Thoracic aorta (tissue), 2 donors: ENCODE measurements at regions not wholly inside any gene's neighbourhood (a gene's known extent, or its start where the extent isn't known, plus 50 kb on each side); places are given as distances from the start of the nearest gene placed in this dataset.

Source experiments
- ATAC-seq: fragments of 150-250 bp; one replicate; pipeline ENCODE4 v1.8.0; 2017; ENCODE audit warnings: low read depth; ENCODE audit not compliant: insufficient number of reproducible peaks, low FRiP score
- DNase-seq: peaks from one replicate; pipeline ENCODE4 v3.0.0-alpha.2; 2020; ENCODE audit warnings: low spot score
- H3K27ac ChIP-seq, 2 donors: fragments of 200-600 bp; sonication (generic); 1 replicate in 1 of 2; 2 replicates in 1 of 2; pipeline ENCODE4 v1.5.1; 2016; ENCODE audit warnings: mild to moderate bottlenecking in 2 of 2, moderate library complexity in 2 of 2
- H3K27me3 ChIP-seq: fragments of 200-600 bp; sonication (generic); replicated peaks from 2 replicates; pipeline ENCODE4 v1.6.0; 2016; ENCODE audit warnings: mild to moderate bottlenecking; ENCODE audit not compliant: insufficient read depth
- H3K36me3 ChIP-seq: fragments of 200-600 bp; sonication (generic); one replicate; pipeline ENCODE4 v1.5.1; 2016
- H3K4me1 ChIP-seq, 2 donors: fragments of 200-600 bp; sonication (generic); 1 replicate in 1 of 2; 2 replicates in 1 of 2; pipeline versions ENCODE4 v1.5.1 to v1.6.0; 2016; ENCODE audit warnings: low read depth in 2 of 2, mild to moderate bottlenecking in 1 of 2; ENCODE audit not compliant: control insufficient read depth in 1 of 2
- H3K4me3 ChIP-seq: fragments of 200-600 bp; sonication (generic); 2 replicates; pipeline ENCODE4 v1.5.1; 2016; ENCODE audit warnings: mild to moderate bottlenecking
- H3K9me3 ChIP-seq: fragments of 200-600 bp; sonication (generic); 2 replicates; pipeline ENCODE4 v1.5.1; 2016
- TF ChIP-seq, protein P1 (sequence below): fragments of 200-600 bp; sonication (generic); IDR thresholded peaks from one replicate; pipeline ENCODE4 v1.5.1; 2019; ENCODE audit warnings: antibody characterized with exemption

DNA sequence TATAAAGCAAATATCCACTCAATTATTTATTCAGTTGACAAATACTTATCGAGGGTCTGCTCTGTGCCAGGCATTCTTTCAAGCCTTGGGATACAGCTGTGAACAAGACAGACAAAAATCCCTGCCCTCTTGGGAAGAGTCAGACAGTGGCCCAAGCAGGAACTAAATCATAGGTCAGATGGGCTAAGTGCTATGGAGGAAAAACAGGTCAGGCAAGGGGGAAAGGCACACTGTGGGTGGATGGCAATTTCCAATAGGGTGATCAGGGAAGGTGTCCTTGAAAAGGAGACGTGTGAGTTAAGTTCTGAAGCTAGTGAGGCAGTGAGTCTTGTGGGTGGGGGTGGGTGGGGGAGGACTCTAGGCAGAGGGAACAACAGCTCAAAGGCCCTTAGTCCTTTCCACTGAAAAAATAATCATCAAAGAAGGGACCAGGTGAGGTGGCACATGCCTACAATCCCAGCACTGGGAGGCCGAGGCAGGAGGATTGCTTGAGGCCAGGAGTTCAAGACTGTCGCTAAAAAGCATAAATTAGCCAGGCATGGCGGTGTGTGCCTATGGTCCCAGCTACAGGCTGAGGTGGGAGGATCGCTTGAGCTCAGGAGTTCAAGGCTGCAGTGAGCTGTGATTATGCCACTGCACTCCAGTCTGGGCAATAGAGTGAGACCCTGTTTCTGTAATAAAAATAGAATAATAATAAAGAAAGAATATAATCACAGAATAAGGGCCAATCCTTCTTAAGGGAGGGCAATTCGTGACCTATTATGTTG is 95.2 kb upstream of the CPEB4 start:
- Histone ChIP-seq H3K36me3 (no peaks in the 10 kb centered on the region), H3K9me3 (no peaks in the 10 kb centered on the region), H3K27ac (no peak overlapping the region), H3K4me1 (peaks cover 0 to 6% of the 10 kb centered on the region in 2 donors), H3K4me3 (no peak overlapping the region), H3K27me3 (no peaks in the 10 kb centered on the region)
- TF ChIP-seq, protein P1, sequence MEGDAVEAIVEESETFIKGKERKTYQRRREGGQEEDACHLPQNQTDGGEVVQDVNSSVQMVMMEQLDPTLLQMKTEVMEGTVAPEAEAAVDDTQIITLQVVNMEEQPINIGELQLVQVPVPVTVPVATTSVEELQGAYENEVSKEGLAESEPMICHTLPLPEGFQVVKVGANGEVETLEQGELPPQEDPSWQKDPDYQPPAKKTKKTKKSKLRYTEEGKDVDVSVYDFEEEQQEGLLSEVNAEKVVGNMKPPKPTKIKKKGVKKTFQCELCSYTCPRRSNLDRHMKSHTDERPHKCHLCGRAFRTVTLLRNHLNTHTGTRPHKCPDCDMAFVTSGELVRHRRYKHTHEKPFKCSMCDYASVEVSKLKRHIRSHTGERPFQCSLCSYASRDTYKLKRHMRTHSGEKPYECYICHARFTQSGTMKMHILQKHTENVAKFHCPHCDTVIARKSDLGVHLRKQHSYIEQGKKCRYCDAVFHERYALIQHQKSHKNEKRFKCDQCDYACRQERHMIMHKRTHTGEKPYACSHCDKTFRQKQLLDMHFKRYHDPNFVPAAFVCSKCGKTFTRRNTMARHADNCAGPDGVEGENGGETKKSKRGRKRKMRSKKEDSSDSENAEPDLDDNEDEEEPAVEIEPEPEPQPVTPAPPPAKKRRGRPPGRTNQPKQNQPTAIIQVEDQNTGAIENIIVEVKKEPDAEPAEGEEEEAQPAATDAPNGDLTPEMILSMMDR = no peak
- ATAC-seq = no peak
- no peak for DNase-seq

GRCh38 chr5:173793648-173794548 is 94.3 kb upstream of the CPEB4 start:
- no peaks in the 10 kb centered on the region for H3K36me3 ChIP-seq
- H3K4me1 ChIP-seq = peaks cover 0 to 6% of the 10 kb centered on the region in 2 donors
- H3K27ac ChIP-seq = no peak overlapping the region
- H3K9me3 ChIP-seq = no peaks in the 10 kb centered on the region
- ATAC-seq (no peak), DNase-seq (no peak)
- H3K4me3 ChIP-seq = no peak overlapping the region
- H3K27me3 ChIP-seq = no peaks in the 10 kb centered on the region
- TF ChIP-seq, protein P1 = no peak

DNA sequence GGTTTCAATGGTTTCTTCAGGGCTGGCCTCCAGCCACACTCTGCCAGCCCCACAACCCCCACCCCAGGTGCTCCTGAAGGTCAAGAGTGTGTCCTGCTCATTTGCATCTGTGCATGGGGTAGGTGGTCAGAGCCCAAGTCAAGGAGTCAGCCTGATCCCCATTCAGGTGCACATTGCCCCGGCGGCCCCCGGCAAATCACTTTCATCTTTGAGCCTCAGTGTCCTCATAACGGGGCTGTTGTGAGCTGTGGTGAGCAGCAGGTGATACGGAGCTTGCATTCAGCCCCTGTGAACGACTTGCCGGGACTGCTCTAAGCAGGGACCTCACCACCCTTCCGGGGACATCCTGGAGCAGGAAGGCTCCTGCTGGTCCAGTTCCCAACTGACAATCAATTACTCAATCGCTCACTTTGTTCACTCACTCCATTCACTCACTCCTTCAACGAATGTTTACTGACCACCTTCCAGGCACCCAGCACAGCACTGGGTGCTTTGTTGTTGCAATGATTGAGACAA is 93.2 kb upstream of the CPEB4 start:
- TF ChIP-seq, protein P1 = no peak
- Histone ChIP-seq H3K27ac (no peak overlapping the region), H3K4me1 (peaks cover 0 to 6% of the 10 kb centered on the region in 2 donors), H3K27me3 (no peaks in the 10 kb centered on the region), H3K36me3 (no peaks in the 10 kb centered on the region), H3K4me3 (no peak overlapping the region), H3K9me3 (no peaks in the 10 kb centered on the region)
- ATAC-seq = no peak
- no peak for DNase-seq

- peaks cover 0 to 3% of the 10 kb centered on the region in 2 donors for H3K4me1 ChIP-seq
- H3K27me3 ChIP-seq = no peaks in the 10 kb centered on the region
- no peak overlapping the region for H3K4me3 ChIP-seq
- ATAC-seq (no peak), DNase-seq (no peak)
- H3K9me3 ChIP-seq = no peaks in the 10 kb centered on the region
- TF ChIP-seq, protein P1 = no peak
- no peaks in the 10 kb centered on the region for H3K36me3 ChIP-seq
- no peak overlapping the region for H3K27ac ChIP-seq
These were observed 92.5 kb upstream of the CPEB4 start for GRCh38 chr5:173795601-173796000.
